Neuronal stem cell (in vitro differentiated cells): ENCODE measurements at regions not wholly inside any gene's neighbourhood (a gene's known extent, or its start where the extent isn't known, plus 50 kb on each side); places are given as distances from the start of the nearest gene placed in this dataset.

Experiments used
- DNase-seq: peaks from one replicate; pipeline ENCODE4 v3.0.0-alpha.2; 2013; ENCODE audit warnings: low spot score
- H2AFZ ChIP-seq: one replicate; pipeline ENCODE4 v1.6.1; 2013; ENCODE audit warnings: mild to moderate bottlenecking, low read length, inconsistent platforms
- H2AK5ac ChIP-seq: 2 replicates; pipeline ENCODE4 v1.6.1; 2013; ENCODE audit warnings: low read depth, mild to moderate bottlenecking, inconsistent platforms, low read length, moderate library complexity, mixed read lengths
- H2BK120ac ChIP-seq: 2 replicates; pipeline ENCODE4 v1.6.1; 2013; ENCODE audit warnings: low read depth, mild to moderate bottlenecking, inconsistent platforms, low read length, moderate library complexity, mixed read lengths
- H2BK12ac ChIP-seq: one replicate; pipeline ENCODE4 v1.6.1; 2013; ENCODE audit warnings: low read length, inconsistent platforms
- H2BK15ac ChIP-seq: 2 replicates; pipeline ENCODE4 v1.6.1; 2013; ENCODE audit warnings: mild to moderate bottlenecking, low read length, inconsistent platforms, mixed read lengths
- H2BK5ac ChIP-seq: one replicate; pipeline ENCODE4 v1.6.1; 2013; ENCODE audit warnings: inconsistent platforms, mild to moderate bottlenecking, low read length, moderate library complexity
- H3K14ac ChIP-seq: one replicate; pipeline ENCODE4 v1.6.1; 2013; ENCODE audit warnings: low read length, inconsistent platforms
- H3K18ac ChIP-seq: 2 replicates; pipeline ENCODE4 v1.6.1; 2013; ENCODE audit warnings: low read length, inconsistent platforms
- H3K23ac ChIP-seq: 2 replicates; pipeline ENCODE4 v1.6.1; 2013; ENCODE audit warnings: low read depth, mild to moderate bottlenecking, mixed read lengths, low read length, inconsistent platforms; ENCODE audit not compliant: poor library complexity
- H3K27ac ChIP-seq: replicated peaks from 3 replicates; pipeline ENCODE4 v1.5.1; 2013; ENCODE audit warnings: low read length, inconsistent platforms
- H3K27me3 ChIP-seq, 3 experiments: 2 replicates each; pipeline ENCODE4 v1.6.1; 2013; ENCODE audit warnings: low read length in 3 of 3, mild to moderate bottlenecking in 2 of 3, inconsistent platforms in 1 of 3, low read depth in 1 of 3, mixed read lengths in 1 of 3, moderate library complexity in 1 of 3; ENCODE audit not compliant: control insufficient read depth in 3 of 3, insufficient read depth in 3 of 3
- H3K36me3 ChIP-seq, 2 donors: replicated peaks in 1 of 2; 2 replicates each; pipeline ENCODE4 v1.6.1; 2013; ENCODE audit warnings: low read length in 2 of 2; ENCODE audit not compliant: control insufficient read depth in 2 of 2, insufficient read depth in 2 of 2
- H3K4ac ChIP-seq: 2 replicates; pipeline ENCODE4 v1.6.1; 2013; ENCODE audit warnings: inconsistent platforms, mild to moderate bottlenecking, low read length, moderate library complexity
- H3K4me1 ChIP-seq, 2 donors: 1 replicate in 1 of 2; 2 replicates in 1 of 2; pipeline ENCODE4 v1.6.1; 2013; ENCODE audit warnings: low read length in 2 of 2, low read depth in 1 of 2; ENCODE audit not compliant: control insufficient read depth in 2 of 2, insufficient read depth in 1 of 2
- H3K4me2 ChIP-seq: one replicate; pipeline ENCODE4 v1.6.1; 2013; ENCODE audit warnings: mild to moderate bottlenecking, low read length, inconsistent platforms; ENCODE audit not compliant: insufficient read depth, poor library complexity, severe bottlenecking
- H3K4me3 ChIP-seq, 2 donors: 2 replicates each; pipeline ENCODE4 v1.5.1; 2013; ENCODE audit warnings: low read length in 2 of 2, mild to moderate bottlenecking in 2 of 2, inconsistent platforms in 1 of 2, moderate library complexity in 1 of 2
- H3K79me1 ChIP-seq: one replicate; pipeline ENCODE4 v1.6.1; 2013; ENCODE audit warnings: low read depth, mild to moderate bottlenecking, inconsistent platforms, low read length, moderate library complexity
- H3K9ac ChIP-seq: one replicate; pipeline ENCODE4 v1.6.1; 2013; ENCODE audit warnings: mild to moderate bottlenecking, low read depth, low read length, inconsistent platforms; ENCODE audit not compliant: poor library complexity
- H3K9me3 ChIP-seq, 2 donors: replicated peaks in 1 of 2; 2 replicates each; pipeline versions ENCODE3 to v1.6.1; 2013; ENCODE audit warnings: low read length in 2 of 2, mild to moderate bottlenecking in 2 of 2, inconsistent platforms in 1 of 2, low read depth in 1 of 2, mixed read lengths in 1 of 2, moderate library complexity in 1 of 2; ENCODE audit not compliant: control insufficient read depth in 2 of 2, insufficient read depth in 1 of 2
- H4K8ac ChIP-seq: one replicate; pipeline ENCODE4 v1.6.1; 2013; ENCODE audit warnings: low read depth, mild to moderate bottlenecking, inconsistent platforms, low read length, moderate library complexity
- H4K91ac ChIP-seq: one replicate; pipeline ENCODE4 v1.6.1; 2013; ENCODE audit warnings: low read length, low read depth, mild to moderate bottlenecking, inconsistent platforms; ENCODE audit not compliant: poor library complexity
- WGBS, 2 donors: extraction: QIAGEN DNeasy Blood & Tissue Kit; methylation state at CpG; one replicate each; pipeline ENCODE4 v1.1.7; 2013; ENCODE audit warnings: missing lambda C conversion rate in 2 of 2, mixed read lengths in 1 of 2; ENCODE audit not compliant: insufficient read length in 2 of 2, insufficient replicate concordance in 1 of 2; ENCODE audit errors: extremely low coverage in 2 of 2; 5-methylcytosine and 5-hydroxymethylcytosine counted together

GRCh38 chr14:53783256-53783655 lies 173.4 kb downstream of the BMP4 start:
- Histone ChIP-seq H3K27me3 (no peaks in the 10 kb centered on the region), H3K18ac (no peak overlapping the region), H3K36me3 (no peaks in the 10 kb centered on the region), H3K4me1 (no peaks in the 10 kb centered on the region), H3K4me3 (no peak overlapping the region), H2BK5ac (no peak overlapping the region), H3K27ac (no peak overlapping the region), H4K91ac (no peak overlapping the region), H2BK12ac (no peak overlapping the region), H2BK120ac (no peak overlapping the region), H3K4me2 (no peak overlapping the region), H3K14ac (no peak overlapping the region), H3K9me3 (peaks cover 0 to 2% of the 10 kb centered on the region in 2 donors), H4K8ac (no peak overlapping the region), H3K79me1 (no peaks in the 10 kb centered on the region), H2AFZ (no peak overlapping the region), H3K4ac (no peak overlapping the region), H2BK15ac (no peak overlapping the region), H3K23ac (no peak overlapping the region), H2AK5ac (no peak overlapping the region), H3K9ac (no peak overlapping the region)
- no peak for DNase-seq

- no peak overlapping the region for H3K4me3 ChIP-seq
- H3K4me1 ChIP-seq: no peaks in the 10 kb centered on the region
- H3K27me3 ChIP-seq: no peaks in the 10 kb centered on the region
- H2BK120ac ChIP-seq: no peak overlapping the region
- no peak overlapping the region for H3K4me2 ChIP-seq
- WGBS, 2 donors: no CpG with 5 or more reads among the region's 7 CpGs
- no peak overlapping the region for H3K14ac ChIP-seq
- no peak overlapping the region for H3K27ac ChIP-seq
- no peak overlapping the region for H2BK5ac ChIP-seq
- H3K79me1 ChIP-seq: no peaks in the 10 kb centered on the region
- no peak overlapping the region for H3K23ac ChIP-seq
- H3K36me3 ChIP-seq: no peaks in the 10 kb centered on the region
- no peak overlapping the region for H4K8ac ChIP-seq
- no peak overlapping the region for H2AFZ ChIP-seq
- H3K9me3 ChIP-seq: no peaks in the 10 kb centered on the region
- H3K9ac ChIP-seq: no peak overlapping the region
- H2BK12ac ChIP-seq: no peak overlapping the region
- no peak for DNase-seq
- H2AK5ac ChIP-seq: no peak overlapping the region
- no peak overlapping the region for H3K18ac ChIP-seq
- H2BK15ac ChIP-seq: no peak overlapping the region
- H3K4ac ChIP-seq: no peak overlapping the region
- H4K91ac ChIP-seq: no peak overlapping the region
Observed at GRCh38 chr14:53780051-53780555, 176.5 kb downstream of the BMP4 start.

- no peak overlapping the region for H3K18ac ChIP-seq
- WGBS, 2 donors: no CpG with 5 or more reads among the region's 2 CpGs
Observed at GRCh38 chr14:53779301-53779700, 177.3 kb downstream of the BMP4 start.

GRCh38 chr14:53778263-53778662 lies 178.4 kb downstream of the BMP4 start:
- no peaks in the 10 kb centered on the region for H3K79me1 ChIP-seq
- H2BK15ac ChIP-seq: no peak overlapping the region
- H3K23ac ChIP-seq: no peak overlapping the region
- no peak overlapping the region for H3K4me3 ChIP-seq
- H3K9me3 ChIP-seq: peaks cover 0 to 2% of the 10 kb centered on the region in 2 donors
- no peak overlapping the region for H4K8ac ChIP-seq
- H3K4ac ChIP-seq: no peak overlapping the region
- no peaks in the 10 kb centered on the region for H3K27me3 ChIP-seq
- H3K36me3 ChIP-seq: no peaks in the 10 kb centered on the region
- H3K4me1 ChIP-seq: no peaks in the 10 kb centered on the region
- no peak overlapping the region for H4K91ac ChIP-seq
- no peak overlapping the region for H2BK5ac ChIP-seq
- DNase-seq: no peak
- H3K4me2 ChIP-seq: no peak overlapping the region
- H2AFZ ChIP-seq: no peak overlapping the region
- no peak overlapping the region for H2AK5ac ChIP-seq
- no peak overlapping the region for H2BK12ac ChIP-seq
- H3K9ac ChIP-seq: no peak overlapping the region
- no peak overlapping the region for H3K14ac ChIP-seq
- H3K18ac ChIP-seq: no peak overlapping the region
- no peak overlapping the region for H3K27ac ChIP-seq
- no peak overlapping the region for H2BK120ac ChIP-seq

More at GRCh38 chr14:53779301-53779700, 177.3 kb downstream of the BMP4 start:
- Histone ChIP-seq H2BK12ac (no peak overlapping the region), H3K4ac (no peak overlapping the region), H3K4me2 (no peak overlapping the region), H2AFZ (no peak overlapping the region), H3K14ac (no peak overlapping the region), H2AK5ac (no peak overlapping the region), H3K27me3 (no peaks in the 10 kb centered on the region), H2BK5ac (no peak overlapping the region), H3K79me1 (no peaks in the 10 kb centered on the region), H3K27ac (no peak overlapping the region), H2BK120ac (no peak overlapping the region), H3K23ac (no peak overlapping the region), H3K9me3 (no peaks in the 10 kb centered on the region), H3K4me3 (no peak overlapping the region), H3K36me3 (no peaks in the 10 kb centered on the region), H3K9ac (no peak overlapping the region), H4K91ac (no peak overlapping the region), H2BK15ac (no peak overlapping the region), H4K8ac (no peak overlapping the region), H3K4me1 (no peaks in the 10 kb centered on the region)
- DNase-seq: no peak
